Nephron progenitor cell (in vitro differentiated cells): ENCODE measurements at regions not wholly inside any gene's neighbourhood (a gene's known extent, or its start where the extent isn't known, plus 50 kb on each side); places are given as distances from the start of the nearest gene placed in this dataset.

Experiments used
- DNase-seq: peaks from one replicate; pipeline ENCODE4 v3.0.0; 2021
- H3K27ac Mint-ChIP-seq: 2 replicates; pipeline ENCODE4 v1.8.0; 2021; ENCODE audit warnings: mild to moderate bottlenecking, moderate library complexity, mixed read lengths
- H3K27me3 Mint-ChIP-seq: 2 replicates; pipeline ENCODE4 v1.8.0; 2021; ENCODE audit warnings: mild to moderate bottlenecking, low read depth, mixed read lengths; ENCODE audit not compliant: poor library complexity
- H3K36me3 Mint-ChIP-seq: 2 replicates; pipeline ENCODE4 v1.8.0; 2021; ENCODE audit warnings: low read depth, mixed read lengths
- H3K4me1 Mint-ChIP-seq: 2 replicates; pipeline ENCODE4 v1.8.0; 2021; ENCODE audit warnings: mixed read lengths
- H3K4me3 Mint-ChIP-seq: 2 replicates; pipeline ENCODE4 v1.8.0; 2021; ENCODE audit warnings: mild to moderate bottlenecking, moderate library complexity, mixed read lengths
- H3K9me3 Mint-ChIP-seq: 2 replicates; pipeline ENCODE4 v1.8.0; 2021; ENCODE audit warnings: mild to moderate bottlenecking, moderate library complexity, mixed read lengths
- CTCF ChIP-seq: fragments of 200-600 bp; sonication (generic); IDR thresholded peaks from 2 replicates; pipeline ENCODE4 v1.5.0; 2021; ENCODE audit warnings: antibody characterized with exemption

GRCh38 chr2:156918410-156918809 lies 339.1 kb upstream of the GALNT5 start:
- no peak for DNase-seq
- Mint-ChIP-seq H3K9me3 (peaks cover 12% of the 10 kb centered on the region), H3K4me1 (no peaks in the 10 kb centered on the region), H3K27ac (no peak overlapping the region), H3K27me3 (no peaks in the 10 kb centered on the region), H3K4me3 (no peak overlapping the region), H3K36me3 (peaks cover 4% of the 10 kb centered on the region)
- TF ChIP-seq CTCF = no peak

- Mint-ChIP-seq H3K4me1 (no peaks in the 10 kb centered on the region), H3K9me3 (peaks cover 21% of the 10 kb centered on the region), H3K27me3 (no peaks in the 10 kb centered on the region), H3K36me3 (peaks cover 4% of the 10 kb centered on the region), H3K4me3 (no peak overlapping the region), H3K27ac (no peak overlapping the region)
- no peak for TF ChIP-seq CTCF
- no peak for DNase-seq
Measured at GRCh38 chr2:156930423-156930822, 327.1 kb upstream of the GALNT5 start.

- Mint-ChIP-seq H3K4me1 (no peaks in the 10 kb centered on the region), H3K27me3 (peaks cover 5% of the 10 kb centered on the region), H3K9me3 (no peaks in the 10 kb centered on the region), H3K27ac (no peak overlapping the region), H3K4me3 (no peak overlapping the region), H3K36me3 (no peaks in the 10 kb centered on the region)
- no peak for TF ChIP-seq CTCF
- DNase-seq = no peak
Measured at GRCh38 chr2:156933645-156934225, 323.8 kb upstream of the GALNT5 start.

GRCh38 chr2:156935616-156936015 lies 321.9 kb upstream of the GALNT5 start:
- TF ChIP-seq CTCF = no peak
- H3K27me3 Mint-ChIP-seq = peaks cover 5% of the 10 kb centered on the region
- H3K9me3 Mint-ChIP-seq = no peaks in the 10 kb centered on the region
- H3K4me1 Mint-ChIP-seq = no peaks in the 10 kb centered on the region
- no peak overlapping the region for H3K4me3 Mint-ChIP-seq
- no peaks in the 10 kb centered on the region for H3K36me3 Mint-ChIP-seq
- DNase-seq = no peak
- no peak overlapping the region for H3K27ac Mint-ChIP-seq

- no peaks in the 10 kb centered on the region for H3K36me3 Mint-ChIP-seq
- no peaks in the 10 kb centered on the region for H3K9me3 Mint-ChIP-seq
- no peak overlapping the region for H3K27ac Mint-ChIP-seq
- H3K4me1 Mint-ChIP-seq = no peaks in the 10 kb centered on the region
- peaks cover 5% of the 10 kb centered on the region for H3K27me3 Mint-ChIP-seq
- H3K4me3 Mint-ChIP-seq = no peak overlapping the region
- no peak for DNase-seq
- no peak for TF ChIP-seq CTCF
Measured at GRCh38 chr2:156937430-156937829, 320.1 kb upstream of the GALNT5 start.

GRCh38 chr2:156944871-156945270 lies 312.6 kb upstream of the GALNT5 start:
- H3K4me3 Mint-ChIP-seq = no peak overlapping the region
- H3K4me1 Mint-ChIP-seq = no peaks in the 10 kb centered on the region
- H3K36me3 Mint-ChIP-seq = no peaks in the 10 kb centered on the region
- no peak overlapping the region for H3K27ac Mint-ChIP-seq
- H3K27me3 Mint-ChIP-seq = no peaks in the 10 kb centered on the region
- TF ChIP-seq CTCF = no peak
- DNase-seq = no peak
- no peaks in the 10 kb centered on the region for H3K9me3 Mint-ChIP-seq
